Vagina (tissue), 2 donors: ENCODE measurements at regions not wholly inside any gene's neighbourhood (a gene's known extent, or its start where the extent isn't known, plus 50 kb on each side); places are given as distances from the start of the nearest gene placed in this dataset.

Experiments used
- POLR2A ChIP-seq, 2 donors: fragments of 450-650 bp; IDR thresholded peaks; one replicate each; pipeline ENCODE4 v1.6.1; 2017; ENCODE audit warnings: antibody characterized with exemption in 2 of 2, mild to moderate bottlenecking in 2 of 2, moderate library complexity in 2 of 2
- POLR2AphosphoS5 ChIP-seq, 2 donors: sonication (generic); formaldehyde crosslinking; IDR thresholded peaks; one replicate each; pipeline ENCODE4 v1.9.0; 2017; ENCODE audit warnings: antibody characterized with exemption in 2 of 2, mild to moderate bottlenecking in 2 of 2, low read depth in 1 of 2; ENCODE audit not compliant: insufficient read depth in 1 of 2
- TF ChIP-seq, protein P1 (sequence below), 3 experiments: fragments of 450-650 bp in 2 of 3; fragments of 200-600 bp in 1 of 3; sonication (generic) in 1 of 3; IDR thresholded peaks; one replicate each; pipeline ENCODE4 v1.5.1; 2017 to 2019; ENCODE audit warnings: antibody characterized with exemption in 3 of 3, mild to moderate bottlenecking in 2 of 3, moderate library complexity in 2 of 3

DNA sequence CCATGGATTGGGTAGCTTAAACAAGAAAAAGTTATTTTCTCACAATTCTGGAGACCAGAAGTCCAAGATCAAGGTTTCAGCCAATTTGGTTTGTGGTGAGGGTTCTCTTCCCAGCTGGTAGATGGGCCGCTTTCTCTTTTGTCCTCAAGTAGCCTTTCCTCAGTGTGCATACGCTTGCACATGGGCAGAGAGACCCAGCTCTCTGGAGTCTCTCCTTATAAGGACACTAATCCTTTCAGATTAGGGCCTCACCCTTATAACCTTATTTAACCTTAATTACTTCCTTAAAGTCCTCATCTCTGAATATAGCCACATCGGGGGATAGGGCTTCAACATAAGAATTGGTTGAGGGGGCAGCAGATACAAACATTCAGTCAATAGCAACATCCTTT is 68.4 kb upstream of the NLK start:
- TF ChIP-seq POLR2A (IDR thresholded peaks at IDR 0.05), result no peak
- TF ChIP-seq, protein P1, sequence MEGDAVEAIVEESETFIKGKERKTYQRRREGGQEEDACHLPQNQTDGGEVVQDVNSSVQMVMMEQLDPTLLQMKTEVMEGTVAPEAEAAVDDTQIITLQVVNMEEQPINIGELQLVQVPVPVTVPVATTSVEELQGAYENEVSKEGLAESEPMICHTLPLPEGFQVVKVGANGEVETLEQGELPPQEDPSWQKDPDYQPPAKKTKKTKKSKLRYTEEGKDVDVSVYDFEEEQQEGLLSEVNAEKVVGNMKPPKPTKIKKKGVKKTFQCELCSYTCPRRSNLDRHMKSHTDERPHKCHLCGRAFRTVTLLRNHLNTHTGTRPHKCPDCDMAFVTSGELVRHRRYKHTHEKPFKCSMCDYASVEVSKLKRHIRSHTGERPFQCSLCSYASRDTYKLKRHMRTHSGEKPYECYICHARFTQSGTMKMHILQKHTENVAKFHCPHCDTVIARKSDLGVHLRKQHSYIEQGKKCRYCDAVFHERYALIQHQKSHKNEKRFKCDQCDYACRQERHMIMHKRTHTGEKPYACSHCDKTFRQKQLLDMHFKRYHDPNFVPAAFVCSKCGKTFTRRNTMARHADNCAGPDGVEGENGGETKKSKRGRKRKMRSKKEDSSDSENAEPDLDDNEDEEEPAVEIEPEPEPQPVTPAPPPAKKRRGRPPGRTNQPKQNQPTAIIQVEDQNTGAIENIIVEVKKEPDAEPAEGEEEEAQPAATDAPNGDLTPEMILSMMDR (IDR thresholded peaks at IDR 0.05), result no peak
- TF ChIP-seq POLR2AphosphoS5 (IDR thresholded peaks at IDR 0.05; ENCODE audit: insufficient read depth in 1 of 2, low read depth in 1 of 2), result no peak
